KMS-11 (cell line): ENCODE measurements at regions not wholly inside any gene's neighbourhood (a gene's known extent, or its start where the extent isn't known, plus 50 kb on each side); places are given as distances from the start of the nearest gene placed in this dataset.
A peak's percentile ranks its signal among the peaks of the same experiment; 100 is the strongest.

ENCODE experiments used
- H2AFZ ChIP-seq: fragments of 200-600 bp; sonication (generic); 2 replicates; pipeline ENCODE4 v1.6.1; 2016; ENCODE audit warnings: antibody characterized with exemption, mixed run types, low read depth
- H3K27ac ChIP-seq: fragments of 200-600 bp; sonication (generic); 2 replicates; pipeline ENCODE4 v1.6.1; 2016; ENCODE audit warnings: mild to moderate bottlenecking, mixed run types
- H3K27me3 ChIP-seq: fragments of 200-600 bp; sonication (generic); 2 replicates; pipeline ENCODE4 v1.6.1; 2017; ENCODE audit warnings: mild to moderate bottlenecking, low read depth, mixed run types, moderate library complexity; ENCODE audit not compliant: insufficient read depth
- H3K36me3 ChIP-seq: fragments of 200-600 bp; sonication (generic); 2 replicates; pipeline ENCODE4 v1.6.1; 2017; ENCODE audit warnings: mild to moderate bottlenecking, mixed run types; ENCODE audit not compliant: insufficient read depth
- H3K4me1 ChIP-seq: fragments of 200-600 bp; sonication (generic); 2 replicates; pipeline ENCODE4 v1.6.1; 2016; ENCODE audit warnings: mild to moderate bottlenecking, low read depth, mixed run types; ENCODE audit not compliant: poor library complexity, severe bottlenecking
- H3K4me2 ChIP-seq: fragments of 200-600 bp; sonication (generic); 2 replicates; pipeline ENCODE4 v1.7.0; 2016; ENCODE audit warnings: mild to moderate bottlenecking, mixed run types
- H3K4me3 ChIP-seq: fragments of 200-600 bp; sonication (generic); IDR thresholded peaks from 2 replicates; pipeline ENCODE4 v1.6.1; 2017; ENCODE audit warnings: low read depth, low read length, mixed read lengths; ENCODE audit not compliant: insufficient read depth
- H3K79me2 ChIP-seq: fragments of 200-600 bp; sonication (generic); 2 replicates; pipeline ENCODE4 v1.6.1; 2016; ENCODE audit warnings: low read depth, mixed run types; ENCODE audit not compliant: insufficient read depth
- H3K9ac ChIP-seq: fragments of 200-600 bp; sonication (generic); 2 replicates; pipeline ENCODE4 v1.6.1; 2016; ENCODE audit warnings: mild to moderate bottlenecking, mixed run types
- H4K20me1 ChIP-seq: fragments of 200-600 bp; sonication (generic); 2 replicates; pipeline ENCODE4 v1.6.1; 2016; ENCODE audit warnings: mild to moderate bottlenecking, mixed run types; ENCODE audit not compliant: insufficient read depth
- CTCF ChIP-seq: fragments of 200-600 bp; sonication (generic); conservative IDR thresholded peaks from 2 replicates; pipeline ENCODE4 v1.6.1; 2017; ENCODE audit warnings: low read depth, mild to moderate bottlenecking, antibody characterized with exemption, low read length, moderate library complexity, mixed read lengths

DNA sequence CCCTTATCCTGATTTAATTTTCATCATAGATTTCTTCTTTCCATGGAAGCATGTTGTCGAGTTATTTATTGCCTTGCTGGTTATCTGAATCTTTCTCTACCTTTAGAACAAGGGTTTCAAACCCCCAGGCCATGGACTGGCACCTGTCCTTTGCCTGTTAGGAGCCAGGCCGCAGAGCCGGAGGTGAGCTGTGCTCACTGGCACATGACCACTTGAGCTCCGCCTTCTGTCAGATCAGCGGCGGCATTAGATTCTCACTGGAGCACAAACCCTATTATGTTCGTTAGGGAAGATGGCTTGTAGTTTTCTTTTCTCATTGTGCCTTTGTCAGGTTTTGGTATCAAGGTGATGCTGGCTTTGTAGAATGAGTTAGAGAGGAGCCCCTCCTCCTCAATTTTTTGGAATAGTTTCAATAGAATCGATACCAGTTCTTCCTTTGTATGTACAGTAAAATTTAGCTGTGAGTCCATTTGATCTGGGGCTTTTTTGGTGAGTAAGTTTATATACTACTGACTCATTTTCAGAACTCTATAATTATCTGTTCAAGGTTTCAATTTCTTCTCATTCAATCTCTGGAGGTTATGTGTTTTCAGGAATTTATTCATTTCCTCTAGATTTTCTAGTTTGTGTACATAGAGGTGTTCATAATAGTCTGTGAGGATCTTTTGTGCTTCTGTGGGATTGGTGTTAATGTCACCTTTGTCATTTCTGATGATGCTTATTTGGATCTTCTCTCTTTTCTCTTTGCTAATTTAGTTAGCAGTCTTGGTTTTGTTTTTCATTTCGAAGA is 668.0 kb upstream of the FAM98A start:
- Histone ChIP-seq H3K36me3 (no peaks in the 10 kb centered on the region), H3K4me3 (peak overlapping the region; percentile 86), H3K27me3 (no peaks in the 10 kb centered on the region), H4K20me1 (no peaks in the 10 kb centered on the region), H3K27ac (peak overlapping the region; percentile 71), H2AFZ (peak overlapping the region; percentile 63), H3K4me1 (peaks cover 68% of the 10 kb centered on the region), H3K79me2 (no peaks in the 10 kb centered on the region), H3K9ac (peak overlapping the region; percentile 24; the same call in 1 of the 2 replicates), H3K4me2 (peak overlapping the region; percentile 86)
- TF ChIP-seq CTCF: no peak

DNA sequence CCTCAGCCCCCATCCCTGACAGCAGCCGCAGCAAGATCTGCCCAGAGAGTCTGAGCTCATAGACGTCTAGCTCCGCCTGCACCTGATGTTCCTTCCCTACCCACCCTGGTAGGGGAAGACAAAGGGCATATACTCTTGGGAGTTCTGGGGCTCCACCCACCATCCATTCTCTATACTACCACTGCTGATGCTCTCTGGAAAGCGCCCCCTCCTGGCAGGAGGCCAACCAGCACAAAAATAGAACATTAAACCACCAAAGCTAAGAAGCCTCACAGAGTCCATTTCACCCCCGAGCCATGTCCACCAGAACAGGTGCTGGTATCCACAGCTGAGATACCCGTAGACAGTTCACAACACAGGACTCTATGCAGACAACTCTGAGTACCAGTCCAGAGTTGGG is 662.6 kb upstream of the FAM98A start:
- H3K9ac ChIP-seq: no peak overlapping the region
- no peaks in the 10 kb centered on the region for H3K36me3 ChIP-seq
- H3K27me3 ChIP-seq: no peaks in the 10 kb centered on the region
- H4K20me1 ChIP-seq: no peaks in the 10 kb centered on the region
- no peak overlapping the region for H3K4me2 ChIP-seq
- no peaks in the 10 kb centered on the region for H3K79me2 ChIP-seq
- H2AFZ ChIP-seq: no peak overlapping the region; the same call in 1 of the 2 replicates
- H3K4me1 ChIP-seq: peaks cover 33% of the 10 kb centered on the region
- peak; percentile 45 for TF ChIP-seq CTCF
- H3K27ac ChIP-seq: no peak overlapping the region
- H3K4me3 ChIP-seq: no peak overlapping the region

GRCh38 chr2:34254272-34254878 is 655.3 kb upstream of the FAM98A start:
- Histone ChIP-seq H3K9ac (no peak overlapping the region), H3K4me2 (no peak overlapping the region), H3K79me2 (no peaks in the 10 kb centered on the region), H3K4me1 (no peaks in the 10 kb centered on the region), H4K20me1 (no peaks in the 10 kb centered on the region), H3K27ac (no peak overlapping the region), H3K27me3 (no peaks in the 10 kb centered on the region), H2AFZ (no peak overlapping the region), H3K36me3 (no peaks in the 10 kb centered on the region), H3K4me3 (no peak overlapping the region)
- TF ChIP-seq CTCF: no peak

GRCh38 chr2:34252111-34252510 is 653.0 kb upstream of the FAM98A start:
- no peak overlapping the region for H2AFZ ChIP-seq
- H3K4me1 ChIP-seq: peaks cover 7% of the 10 kb centered on the region
- TF ChIP-seq CTCF: no peak
- no peaks in the 10 kb centered on the region for H3K27me3 ChIP-seq
- no peaks in the 10 kb centered on the region for H3K36me3 ChIP-seq
- no peaks in the 10 kb centered on the region for H4K20me1 ChIP-seq
- H3K27ac ChIP-seq: no peak overlapping the region
- no peak overlapping the region for H3K4me3 ChIP-seq
- no peak overlapping the region for H3K9ac ChIP-seq
- no peak overlapping the region for H3K4me2 ChIP-seq
- H3K79me2 ChIP-seq: no peaks in the 10 kb centered on the region
